SK-N-MC (cell line): ENCODE measurements at regions not wholly inside any gene's neighbourhood (a gene's known extent, or its start where the extent isn't known, plus 50 kb on each side); places are given as distances from the start of the nearest gene placed in this dataset.
"Not testable (repeated sequence)": the region's sequence is repeated elsewhere in the genome, so short reads cannot be mapped to it uniquely, and the experiment has no call there.

Experiments
- DNase-seq: peaks from one replicate; pipeline ENCODE4 v3.0.0-alpha.2; 2011; ENCODE audit warnings: low read depth, low spot score
- H3K27ac ChIP-seq: fragments of 200-600 bp; sonication (generic); 2 replicates; pipeline ENCODE4 v1.5.1; 2016; ENCODE audit warnings: mixed run types
- H3K36me3 ChIP-seq: fragments of 200-600 bp; sonication (generic); 2 replicates; pipeline ENCODE4 v1.6.1; 2017; ENCODE audit warnings: antibody characterized with exemption, low read length, mixed read lengths; ENCODE audit not compliant: insufficient read depth
- H3K4me3 ChIP-seq: fragments of 200-600 bp; sonication (generic); 2 replicates; pipeline ENCODE4 v1.5.1; 2016
- H3K9ac ChIP-seq: fragments of 200-600 bp; sonication (generic); 2 replicates; pipeline ENCODE4 v1.8.0; 2017; ENCODE audit warnings: mixed run types, mixed read lengths; ENCODE audit not compliant: insufficient read length
- H3K9me3 ChIP-seq: fragments of 200-600 bp; sonication (generic); 2 replicates; pipeline ENCODE4 v1.6.1; 2017; ENCODE audit warnings: low read depth, mild to moderate bottlenecking, antibody characterized with exemption, low read length, moderate library complexity, mixed read lengths
- EZH2 ChIP-seq: fragments of 200-600 bp; sonication (generic); IDR thresholded peaks from one replicate; pipeline ENCODE4 v1.6.1; 2017; ENCODE audit warnings: antibody characterized with exemption
- FOXP2 ChIP-seq: optimal IDR thresholded peaks from 2 replicates; pipeline ENCODE3; 2011; ENCODE audit warnings: mild to moderate bottlenecking, moderate library complexity; ENCODE audit not compliant: insufficient read depth; ENCODE audit errors: extremely low read length, control extremely low read depth
- POLR2AphosphoS5 ChIP-seq: IDR thresholded peaks from 2 replicates; pipeline ENCODE4 v1.6.1; 2012; ENCODE audit warnings: mild to moderate bottlenecking, low read depth, low read length, borderline replicate concordance

DNA sequence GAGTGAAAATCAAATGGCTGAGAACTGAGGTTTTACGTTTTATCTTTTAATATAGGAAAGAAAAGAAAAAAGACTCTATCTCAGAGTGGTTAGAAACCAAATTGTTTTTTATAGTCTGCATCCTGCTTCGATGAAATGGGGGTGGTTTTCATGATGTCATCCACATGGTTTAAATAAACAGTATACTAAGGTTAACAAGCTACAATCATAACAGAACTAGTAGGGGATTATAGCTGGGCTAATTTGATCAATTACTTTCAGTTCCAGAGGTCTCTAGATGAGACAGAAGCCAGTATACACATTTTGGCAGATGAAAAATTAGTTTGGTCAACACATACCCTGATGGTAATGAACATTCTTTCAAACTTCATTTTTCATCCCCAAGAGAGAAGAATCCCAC, 106.3 kb upstream of the SNX2 start:
- no peak for DNase-seq
- H3K9ac ChIP-seq, result no peak overlapping the region
- no peak overlapping the region for H3K4me3 ChIP-seq
- no peaks in the 10 kb centered on the region for H3K36me3 ChIP-seq
- no peak for TF ChIP-seq FOXP2
- no peak for TF ChIP-seq EZH2
- no peak overlapping the region for H3K27ac ChIP-seq
- H3K9me3 ChIP-seq, result no peaks in the 10 kb centered on the region

DNA sequence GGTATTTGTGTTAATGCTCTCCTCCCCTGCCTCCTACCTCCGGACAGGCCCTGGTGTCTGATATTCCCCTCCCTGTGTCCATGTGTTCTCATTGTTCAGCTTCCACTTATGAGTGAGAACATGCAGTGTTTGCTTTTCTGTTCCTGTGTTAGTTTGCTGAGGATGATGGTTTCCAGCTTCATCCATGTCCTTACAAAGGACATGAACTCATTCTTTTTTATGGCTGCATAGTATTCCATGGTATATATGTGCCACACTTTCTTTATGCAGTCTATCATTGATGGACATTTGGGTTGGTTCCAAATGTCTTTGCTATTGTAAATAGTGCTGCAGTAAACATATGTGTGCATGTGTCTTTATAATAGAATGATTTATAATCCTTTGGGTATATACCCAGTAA, 105.2 kb upstream of the SNX2 start:
- not testable (repeated sequence) for H3K9ac ChIP-seq, DNase-seq, H3K27ac ChIP-seq, H3K36me3 ChIP-seq, H3K4me3 ChIP-seq, H3K9me3 ChIP-seq

DNA sequence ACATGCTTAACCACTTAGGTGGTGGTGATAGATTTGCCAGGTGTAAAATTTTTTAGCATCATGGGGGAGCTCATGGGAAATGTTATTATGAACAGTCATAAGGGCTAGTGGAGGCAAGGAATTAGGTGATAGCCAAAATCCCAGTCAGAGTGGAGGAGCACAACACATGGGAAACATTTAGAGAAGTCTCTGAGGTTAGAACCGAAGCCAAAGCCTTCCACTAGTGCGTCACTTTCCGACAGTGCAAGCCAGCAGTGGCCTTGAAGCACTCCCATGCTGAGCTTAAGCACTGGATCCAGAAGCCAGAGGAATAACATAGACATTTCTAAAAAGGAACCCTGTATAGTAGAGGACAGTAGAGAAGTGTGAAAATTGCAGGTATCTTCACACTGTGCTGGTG, 101.5 kb upstream of the SNX2 start:
- TF ChIP-seq FOXP2 (no peak), POLR2AphosphoS5 (no peak), EZH2 (no peak)
- H3K4me3 ChIP-seq, result no peak overlapping the region
- no peak for DNase-seq

DNA sequence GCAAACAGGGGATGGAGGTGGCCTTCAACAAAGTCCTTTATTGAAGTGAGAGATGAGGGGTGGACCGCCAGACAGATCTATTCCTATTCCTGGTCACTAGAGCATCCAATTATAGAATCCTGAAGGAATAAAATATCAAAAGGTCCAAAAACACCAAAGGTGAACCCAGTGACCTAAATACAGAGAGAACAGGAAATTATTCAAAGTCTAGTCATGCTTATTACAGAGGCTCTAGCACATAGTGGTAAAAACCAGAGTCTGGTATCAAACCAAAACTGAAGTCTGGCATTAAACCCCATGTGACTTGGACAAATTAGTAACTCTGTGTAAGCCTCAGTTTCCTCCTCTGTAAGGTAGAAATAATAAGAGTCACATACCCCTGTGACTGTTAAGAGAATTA, 100.5 kb upstream of the SNX2 start:
- no peaks in the 10 kb centered on the region for H3K9me3 ChIP-seq
- no peak for DNase-seq
- no peak for TF ChIP-seq FOXP2
- no peak for TF ChIP-seq EZH2
- no peak for TF ChIP-seq POLR2AphosphoS5
- no peak overlapping the region for H3K27ac ChIP-seq
- H3K9ac ChIP-seq, result no peak overlapping the region
- H3K36me3 ChIP-seq, result no peaks in the 10 kb centered on the region
- no peak overlapping the region for H3K4me3 ChIP-seq

More for the DNA sequence above, 101.5 kb upstream of the SNX2 start:
- no peak overlapping the region for H3K9ac ChIP-seq
- H3K9me3 ChIP-seq, result no peaks in the 10 kb centered on the region
- H3K36me3 ChIP-seq, result no peaks in the 10 kb centered on the region
- no peak overlapping the region for H3K27ac ChIP-seq

DNA sequence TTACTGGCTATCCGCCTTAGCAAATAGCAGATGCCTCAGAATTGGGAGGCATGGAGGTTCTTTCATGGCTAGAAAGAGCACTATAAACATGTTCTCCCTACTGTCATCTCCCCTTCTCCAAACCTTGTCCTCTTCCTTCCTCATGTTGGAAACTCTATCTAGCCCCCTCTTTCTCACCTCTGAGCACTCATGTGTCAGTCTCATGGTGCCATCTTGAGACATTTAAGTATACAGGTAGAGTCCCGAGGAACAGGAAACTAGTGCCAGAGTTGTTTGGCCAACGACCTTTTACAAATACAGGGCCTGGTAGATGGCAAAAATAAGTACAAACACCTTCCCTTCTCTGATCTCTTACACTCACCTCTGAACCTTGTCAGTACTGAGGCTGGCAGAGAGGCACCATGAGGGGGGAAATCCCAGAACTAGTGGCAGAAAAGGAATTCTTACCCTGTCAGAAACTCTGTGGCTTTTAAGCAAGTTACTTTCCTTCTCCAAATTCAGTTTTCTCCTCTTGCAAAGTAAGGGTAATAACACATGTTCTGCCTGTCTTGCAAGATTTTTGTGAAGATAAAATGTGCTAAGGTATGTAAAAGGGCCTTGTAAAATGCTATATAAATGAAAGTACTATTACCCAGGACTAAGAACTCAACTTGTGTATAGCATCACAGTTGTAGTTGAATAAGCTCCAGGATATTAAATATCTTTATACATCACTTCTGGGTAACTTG, 94.1 kb upstream of the SNX2 start:
- DNase-seq, result no peak
- no peaks in the 10 kb centered on the region for H3K9me3 ChIP-seq
- TF ChIP-seq EZH2 (no peak), FOXP2 (no peak), POLR2AphosphoS5 (no peak)
- no peaks in the 10 kb centered on the region for H3K36me3 ChIP-seq
- H3K4me3 ChIP-seq, result no peak overlapping the region
- H3K27ac ChIP-seq, result no peak overlapping the region
- H3K9ac ChIP-seq, result no peak overlapping the region

DNA sequence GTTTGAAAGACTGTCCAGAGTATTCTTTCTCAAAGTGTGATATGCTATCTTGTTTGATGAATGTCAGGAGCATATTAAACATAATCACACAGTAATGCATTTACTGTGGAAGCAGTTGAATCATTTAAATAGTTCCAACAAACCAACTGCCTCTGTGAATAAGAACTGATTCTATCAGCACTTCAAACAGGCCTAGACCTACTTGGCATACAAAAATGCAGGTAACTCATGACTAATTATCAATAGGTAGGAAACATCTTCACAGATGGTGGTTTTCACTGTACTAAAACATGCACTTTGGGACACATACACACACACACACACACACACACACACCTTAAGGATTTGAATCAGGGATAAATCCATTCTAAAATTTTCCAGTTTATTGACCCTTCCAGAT, 91.2 kb upstream of the SNX2 start:
- H3K27ac ChIP-seq, result no peak overlapping the region
- TF ChIP-seq EZH2 (no peak), FOXP2 (no peak), POLR2AphosphoS5 (no peak)
- no peak overlapping the region for H3K9ac ChIP-seq
- no peaks in the 10 kb centered on the region for H3K36me3 ChIP-seq
- no peak overlapping the region for H3K4me3 ChIP-seq
- no peaks in the 10 kb centered on the region for H3K9me3 ChIP-seq
- DNase-seq, result no peak

DNA sequence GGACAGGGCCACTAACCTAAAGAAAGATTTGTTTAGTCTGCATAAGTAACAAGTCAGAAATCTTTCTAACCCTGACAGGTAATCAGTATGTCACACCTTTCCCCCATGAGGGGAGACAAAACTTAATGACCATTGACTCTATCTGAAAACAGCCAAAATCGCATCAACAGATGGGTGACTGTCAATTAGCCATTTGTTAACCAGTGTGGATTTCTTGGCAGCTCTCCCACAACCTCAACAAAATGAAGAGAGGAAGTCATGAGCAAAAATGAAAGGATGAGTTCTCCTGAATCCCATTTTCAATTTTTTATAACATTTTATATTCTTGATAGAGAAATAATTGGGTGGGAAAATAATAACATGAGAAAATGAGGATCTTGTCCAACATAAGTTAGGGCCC, 84.6 kb upstream of the SNX2 start:
- H3K9me3 ChIP-seq, result no peaks in the 10 kb centered on the region
- no peak overlapping the region for H3K27ac ChIP-seq
- TF ChIP-seq FOXP2, result no peak
- no peak for TF ChIP-seq POLR2AphosphoS5
- TF ChIP-seq EZH2, result no peak
- no peak overlapping the region for H3K9ac ChIP-seq
- no peak overlapping the region for H3K4me3 ChIP-seq
- DNase-seq, result no peak
- no peaks in the 10 kb centered on the region for H3K36me3 ChIP-seq

DNA sequence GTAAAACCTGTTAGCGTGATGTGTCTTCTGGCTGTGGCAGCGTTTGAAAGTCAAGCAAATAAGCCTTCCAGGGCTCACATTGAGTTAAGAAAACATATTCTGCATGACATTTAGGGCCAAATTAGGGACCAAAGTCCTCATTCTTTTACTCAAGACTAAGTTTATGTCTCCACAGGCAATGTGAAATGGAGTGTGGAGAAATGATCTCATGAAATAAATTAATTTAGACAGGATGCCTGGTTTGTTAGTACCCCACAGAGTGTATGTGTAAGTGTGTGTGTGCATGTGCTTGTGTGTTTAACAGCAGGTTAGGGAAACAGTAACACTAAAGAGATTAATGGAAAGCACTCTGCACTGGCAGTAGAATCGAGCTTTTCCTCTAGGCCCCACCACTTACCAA, 82.9 kb upstream of the SNX2 start:
- no peak overlapping the region for H3K27ac ChIP-seq
- H3K9ac ChIP-seq, result no peak overlapping the region
- no peaks in the 10 kb centered on the region for H3K36me3 ChIP-seq
- TF ChIP-seq POLR2AphosphoS5, result no peak
- TF ChIP-seq FOXP2, result peak; percentile 9
- no peaks in the 10 kb centered on the region for H3K9me3 ChIP-seq
- H3K4me3 ChIP-seq, result no peak overlapping the region
- no peak for DNase-seq

DNA sequence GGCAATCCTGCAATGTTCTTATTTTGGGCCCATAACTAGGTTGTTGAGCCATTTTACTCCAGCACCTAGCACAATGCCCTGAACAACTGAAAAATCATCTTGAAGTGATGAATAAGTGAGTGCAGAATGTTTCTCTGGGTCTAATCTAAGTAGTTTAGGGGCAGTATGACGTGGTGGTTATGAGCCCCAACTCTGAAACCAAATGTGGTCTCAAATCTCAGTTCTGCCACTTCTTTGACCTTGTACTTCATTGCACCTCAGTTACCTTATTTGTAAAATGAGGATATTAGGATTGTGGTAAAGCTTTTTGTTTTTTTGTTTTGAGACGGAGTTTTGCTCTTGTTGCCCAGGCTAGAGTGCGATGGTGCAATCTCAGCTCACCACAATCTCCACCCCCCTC, 80.9 kb upstream of the SNX2 start:
- TF ChIP-seq EZH2 (no peak), POLR2AphosphoS5 (no peak), FOXP2 (no peak)
- no peak for DNase-seq
- no peak overlapping the region for H3K4me3 ChIP-seq

More for the DNA sequence above, 80.9 kb upstream of the SNX2 start:
- no peaks in the 10 kb centered on the region for H3K36me3 ChIP-seq
- no peak overlapping the region for H3K27ac ChIP-seq
- no peak overlapping the region for H3K9ac ChIP-seq
- no peaks in the 10 kb centered on the region for H3K9me3 ChIP-seq
